Muscle of back (tissue), 3 donors: ENCODE measurements at regions not wholly inside any gene's neighbourhood (a gene's known extent, or its start where the extent isn't known, plus 50 kb on each side); places are given as distances from the start of the nearest gene placed in this dataset.

Experiments
- DNase-seq, 3 donors: peaks; one replicate each; pipeline versions ENCODE4 v3.0.0 to v3.0.0-alpha.2; 2013

GRCh38 chr1:87273291-87273690, 55.4 kb upstream of the LMO4 start:
- DNase-seq: no peak

GRCh38 chr1:87274851-87275250, 53.8 kb upstream of the LMO4 start:
- DNase-seq: no peak

GRCh38 chr1:87278825-87279535, 49.7 kb upstream of the LMO4 start:
- peak; percentile 41 to 78 (median 58) for DNase-seq
